Type B pancreatic cell (in vitro differentiated cells): ENCODE measurements at regions not wholly inside any gene's neighbourhood (a gene's known extent, or its start where the extent isn't known, plus 50 kb on each side); places are given as distances from the start of the nearest gene placed in this dataset.

Source experiments
- DNase-seq: peaks from one replicate; pipeline ENCODE4 v3.0.0; 2021; ENCODE audit warnings: mixed read lengths; ENCODE audit not compliant: unreplicated experiment; ENCODE audit errors: extremely low spot score
- H3K27ac Mint-ChIP-seq: 2 replicates; pipeline ENCODE4 v1.8.0; 2021; ENCODE audit warnings: mild to moderate bottlenecking, mixed read lengths
- H3K27me3 Mint-ChIP-seq: 2 replicates; pipeline ENCODE4 v1.8.0; 2021; ENCODE audit warnings: mixed read lengths
- H3K36me3 Mint-ChIP-seq: 2 replicates; pipeline ENCODE4 v1.8.0; 2021; ENCODE audit warnings: mixed read lengths
- H3K4me1 Mint-ChIP-seq: one replicate; pipeline ENCODE4 v1.8.0; 2021; ENCODE audit warnings: mixed read lengths; ENCODE audit not compliant: unreplicated experiment
- H3K4me3 Mint-ChIP-seq: 2 replicates; pipeline ENCODE4 v1.8.0; 2021; ENCODE audit warnings: mild to moderate bottlenecking, mixed read lengths
- H3K9me3 Mint-ChIP-seq: 2 replicates; pipeline ENCODE4 v1.8.0; 2021; ENCODE audit warnings: mixed read lengths
- CTCF ChIP-seq: fragments of 200-600 bp; sonication (generic); conservative IDR thresholded peaks from 2 replicates; pipeline ENCODE4 v1.5.0; 2021; ENCODE audit warnings: antibody characterized with exemption, mild to moderate bottlenecking

DNA sequence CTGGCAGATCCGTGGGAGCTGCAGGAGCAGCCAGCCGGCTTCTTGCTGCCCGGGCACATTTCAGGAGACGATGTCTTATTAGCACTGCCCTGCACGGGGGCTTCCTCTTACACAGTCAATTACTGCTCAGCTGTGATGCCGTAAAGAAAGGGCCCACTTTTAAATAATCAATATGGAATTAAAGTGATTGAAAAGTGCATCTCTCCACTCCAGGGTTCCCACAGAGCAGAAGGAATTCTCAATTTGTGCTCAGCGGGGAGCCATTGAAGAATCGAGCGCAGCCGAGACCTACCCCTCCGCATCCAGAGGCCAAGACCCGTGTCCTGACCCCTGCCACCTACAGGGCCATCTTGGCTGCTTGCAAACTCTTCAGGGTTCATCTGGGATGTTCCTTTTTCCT is 399.4 kb upstream of the C16orf82 start:
- Mint-ChIP-seq H3K27ac (no peak overlapping the region), H3K9me3 (no peaks in the 10 kb centered on the region), H3K36me3 (no peaks in the 10 kb centered on the region), H3K4me1 (peaks cover 26% of the 10 kb centered on the region), H3K27me3 (peaks cover 36% of the 10 kb centered on the region), H3K4me3 (peak overlapping the region; percentile 28)
- no peak for DNase-seq
- TF ChIP-seq CTCF: no peak

DNA sequence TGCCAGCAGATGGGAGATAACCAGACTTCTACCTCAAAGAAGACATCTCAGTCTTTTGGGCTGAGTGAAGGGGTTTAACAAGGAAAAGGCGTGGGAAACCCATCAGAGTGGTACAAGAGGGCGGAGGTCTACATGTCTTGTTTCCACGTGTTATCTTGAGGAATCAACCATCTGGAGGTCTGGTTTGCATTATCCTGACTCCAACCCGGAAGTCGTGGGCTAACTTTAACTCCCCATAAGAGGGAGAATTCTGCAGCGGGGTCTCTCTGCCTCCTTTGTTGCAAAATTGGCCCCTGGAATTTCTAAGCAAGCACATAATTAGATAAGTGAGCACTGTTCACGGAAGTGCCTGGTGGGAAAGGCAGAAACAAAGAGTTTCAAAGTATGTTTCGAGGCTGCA is 398.7 kb upstream of the C16orf82 start:
- no peaks in the 10 kb centered on the region for H3K36me3 Mint-ChIP-seq
- DNase-seq: no peak
- TF ChIP-seq CTCF: no peak
- peaks cover 34% of the 10 kb centered on the region for H3K27me3 Mint-ChIP-seq
- H3K9me3 Mint-ChIP-seq: no peaks in the 10 kb centered on the region
- H3K4me1 Mint-ChIP-seq: peaks cover 32% of the 10 kb centered on the region
- H3K4me3 Mint-ChIP-seq: peak overlapping the region; percentile 54
- peak overlapping the region; percentile 31 for H3K27ac Mint-ChIP-seq

- no peak for TF ChIP-seq CTCF
- Mint-ChIP-seq H3K27me3 (peaks cover 19% of the 10 kb centered on the region), H3K36me3 (no peaks in the 10 kb centered on the region), H3K4me1 (peaks cover 22% of the 10 kb centered on the region), H3K4me3 (no peak overlapping the region), H3K9me3 (no peaks in the 10 kb centered on the region), H3K27ac (no peak overlapping the region)
- DNase-seq: no peak
These were observed 394.5 kb upstream of the C16orf82 start for GRCh38 chr16:26672206-26672605.

DNA sequence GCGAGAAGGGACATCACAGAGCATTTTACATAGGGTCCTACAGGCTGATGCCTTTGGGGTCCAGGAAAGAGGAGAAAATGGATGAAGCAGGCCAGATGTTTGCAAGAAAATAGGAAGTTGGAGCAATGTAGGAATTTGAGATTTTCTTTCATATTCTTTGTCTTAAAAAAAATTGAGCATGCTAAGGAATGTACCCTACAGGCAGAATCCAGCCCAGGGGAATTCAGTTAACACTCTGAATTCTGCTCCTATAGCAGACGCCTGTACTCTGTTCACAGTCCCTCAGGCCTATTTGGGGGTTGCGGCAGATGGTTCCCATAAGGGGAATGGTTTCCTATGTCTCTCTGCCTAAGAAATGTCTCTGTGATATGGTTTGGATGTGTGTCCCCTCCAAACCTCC is 393.7 kb upstream of the C16orf82 start:
- Mint-ChIP-seq H3K4me3 (no peak overlapping the region), H3K27ac (no peak overlapping the region), H3K4me1 (peaks cover 20% of the 10 kb centered on the region), H3K27me3 (peaks cover 15% of the 10 kb centered on the region), H3K36me3 (no peaks in the 10 kb centered on the region), H3K9me3 (no peaks in the 10 kb centered on the region)
- no peak for TF ChIP-seq CTCF
- no peak for DNase-seq

DNA sequence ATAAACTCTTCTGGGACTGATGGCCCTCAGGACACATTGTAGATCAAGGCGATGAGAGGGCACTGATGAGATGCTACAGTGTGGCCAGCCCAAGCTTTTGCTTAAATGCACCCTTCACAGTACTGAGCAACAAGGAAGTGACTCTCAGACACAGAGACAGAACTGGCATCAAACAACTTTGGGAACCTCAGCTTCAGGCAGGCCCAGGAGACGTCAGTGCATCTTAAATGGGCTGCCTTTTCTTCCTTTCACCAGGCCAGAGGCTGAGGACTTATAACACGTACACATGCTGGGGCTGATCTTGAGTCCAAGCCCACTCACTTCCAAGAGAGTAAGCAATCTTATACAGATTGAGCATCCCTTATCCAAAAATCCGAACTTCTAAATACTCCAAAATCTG is 386.1 kb upstream of the C16orf82 start:
- Mint-ChIP-seq H3K9me3 (no peaks in the 10 kb centered on the region), H3K27ac (no peak overlapping the region), H3K4me3 (no peak overlapping the region), H3K4me1 (peaks cover 9% of the 10 kb centered on the region), H3K36me3 (no peaks in the 10 kb centered on the region), H3K27me3 (peaks cover 3% of the 10 kb centered on the region)
- DNase-seq: no peak
- no peak for TF ChIP-seq CTCF

DNA sequence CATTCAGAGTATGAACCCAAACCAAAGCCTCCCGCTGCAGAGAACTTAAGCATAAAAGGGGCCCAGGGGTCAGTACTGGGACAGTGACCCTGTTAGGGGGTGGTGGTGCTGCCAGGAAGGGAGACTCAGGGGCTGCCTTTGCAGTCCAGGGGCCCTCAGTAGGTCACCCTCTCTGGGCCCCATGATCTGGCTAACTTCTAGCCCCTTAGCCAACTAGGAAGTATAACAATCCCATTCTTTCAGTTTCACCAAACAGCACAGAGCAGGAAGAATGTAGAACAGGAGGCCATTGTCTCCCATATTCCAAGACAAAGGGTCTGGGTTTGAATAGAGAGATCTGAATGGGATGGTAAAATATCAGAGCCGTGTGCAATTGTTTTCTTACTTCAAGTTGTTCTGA is 378.6 kb upstream of the C16orf82 start:
- H3K4me3 Mint-ChIP-seq: no peak overlapping the region
- TF ChIP-seq CTCF: no peak
- no peaks in the 10 kb centered on the region for H3K27me3 Mint-ChIP-seq
- peaks cover 10% of the 10 kb centered on the region for H3K4me1 Mint-ChIP-seq
- no peak overlapping the region for H3K27ac Mint-ChIP-seq
- DNase-seq: no peak
- H3K36me3 Mint-ChIP-seq: no peaks in the 10 kb centered on the region
- no peaks in the 10 kb centered on the region for H3K9me3 Mint-ChIP-seq
